GM10248 (cell line): ENCODE measurements at regions not wholly inside any gene's neighbourhood (a gene's known extent, or its start where the extent isn't known, plus 50 kb on each side); places are given as distances from the start of the nearest gene placed in this dataset.
A peak's percentile ranks its signal among the peaks of the same experiment; 100 is the strongest.

Experiments used
- CTCF ChIA-PET: fragments of 300-600 bp; sonication (Branson Sonifier 250); formaldehyde crosslinking; extraction: SDS; loops from one replicate; lab custom pipeline; 2021; ENCODE audit warnings: antibody characterized with exemption; lab: Yijun Ruan, JAX
- POLR2A ChIA-PET: fragments of 350-650 bp; sonication (Branson Sonifier 250); formaldehyde crosslinking; extraction: SDS; loops from one replicate; lab custom pipeline; 2020; ENCODE audit warnings: antibody characterized with exemption; lab: Yijun Ruan, JAX
- DNase-seq: peaks from one replicate; pipeline ENCODE4 v3.0.0; 2012; ENCODE audit errors: extremely low spot score
- TF ChIP-seq, protein P1 (sequence below): IDR thresholded peaks from 2 replicates; pipeline ENCODE4 v1.5.1; 2012; ENCODE audit warnings: mild to moderate bottlenecking, low read depth; ENCODE audit errors: extremely low read depth, missing control alignments, control extremely low read depth

DNA sequence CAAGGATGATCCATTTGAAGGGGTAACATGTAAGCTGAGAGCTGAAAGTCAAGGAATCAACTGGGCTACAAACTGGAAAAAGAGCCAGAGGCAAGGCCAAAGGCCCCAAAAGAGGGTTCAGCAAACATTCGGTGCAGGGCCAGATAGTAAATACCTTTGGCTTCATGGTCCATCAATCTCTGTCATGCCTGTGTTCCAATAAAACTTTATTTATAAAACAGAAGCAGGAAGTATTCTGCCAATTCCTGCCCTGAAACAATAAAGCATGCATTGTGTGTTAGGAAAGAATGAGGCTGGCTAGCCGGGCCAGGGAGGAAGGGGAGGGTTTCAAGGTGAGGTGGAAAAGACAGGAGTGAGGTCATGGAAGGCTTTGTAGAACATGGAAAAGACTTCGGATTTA is 107.1 kb downstream of the LBH start:
- ChIA-PET POLR2A (no interaction called here), CTCF (no interaction called here)
- TF ChIP-seq, protein P1, sequence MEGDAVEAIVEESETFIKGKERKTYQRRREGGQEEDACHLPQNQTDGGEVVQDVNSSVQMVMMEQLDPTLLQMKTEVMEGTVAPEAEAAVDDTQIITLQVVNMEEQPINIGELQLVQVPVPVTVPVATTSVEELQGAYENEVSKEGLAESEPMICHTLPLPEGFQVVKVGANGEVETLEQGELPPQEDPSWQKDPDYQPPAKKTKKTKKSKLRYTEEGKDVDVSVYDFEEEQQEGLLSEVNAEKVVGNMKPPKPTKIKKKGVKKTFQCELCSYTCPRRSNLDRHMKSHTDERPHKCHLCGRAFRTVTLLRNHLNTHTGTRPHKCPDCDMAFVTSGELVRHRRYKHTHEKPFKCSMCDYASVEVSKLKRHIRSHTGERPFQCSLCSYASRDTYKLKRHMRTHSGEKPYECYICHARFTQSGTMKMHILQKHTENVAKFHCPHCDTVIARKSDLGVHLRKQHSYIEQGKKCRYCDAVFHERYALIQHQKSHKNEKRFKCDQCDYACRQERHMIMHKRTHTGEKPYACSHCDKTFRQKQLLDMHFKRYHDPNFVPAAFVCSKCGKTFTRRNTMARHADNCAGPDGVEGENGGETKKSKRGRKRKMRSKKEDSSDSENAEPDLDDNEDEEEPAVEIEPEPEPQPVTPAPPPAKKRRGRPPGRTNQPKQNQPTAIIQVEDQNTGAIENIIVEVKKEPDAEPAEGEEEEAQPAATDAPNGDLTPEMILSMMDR = no peak
- DNase-seq = no peak

- TF ChIP-seq, protein P1 = no peak
- POLR2A ChIA-PET = no interaction called here
- CTCF ChIA-PET = no interaction called here
- peak; percentile 51 for DNase-seq
These were observed 107.7 kb downstream of the LBH start for GRCh38 chr2:30339071-30339470.

GRCh38 chr2:30341500-30342267 is 105.4 kb upstream of the LCLAT1 start:
- POLR2A ChIA-PET = no interaction called here
- TF ChIP-seq, protein P1 = no peak
- CTCF ChIA-PET = no interaction called here
- no peak for DNase-seq

DNA sequence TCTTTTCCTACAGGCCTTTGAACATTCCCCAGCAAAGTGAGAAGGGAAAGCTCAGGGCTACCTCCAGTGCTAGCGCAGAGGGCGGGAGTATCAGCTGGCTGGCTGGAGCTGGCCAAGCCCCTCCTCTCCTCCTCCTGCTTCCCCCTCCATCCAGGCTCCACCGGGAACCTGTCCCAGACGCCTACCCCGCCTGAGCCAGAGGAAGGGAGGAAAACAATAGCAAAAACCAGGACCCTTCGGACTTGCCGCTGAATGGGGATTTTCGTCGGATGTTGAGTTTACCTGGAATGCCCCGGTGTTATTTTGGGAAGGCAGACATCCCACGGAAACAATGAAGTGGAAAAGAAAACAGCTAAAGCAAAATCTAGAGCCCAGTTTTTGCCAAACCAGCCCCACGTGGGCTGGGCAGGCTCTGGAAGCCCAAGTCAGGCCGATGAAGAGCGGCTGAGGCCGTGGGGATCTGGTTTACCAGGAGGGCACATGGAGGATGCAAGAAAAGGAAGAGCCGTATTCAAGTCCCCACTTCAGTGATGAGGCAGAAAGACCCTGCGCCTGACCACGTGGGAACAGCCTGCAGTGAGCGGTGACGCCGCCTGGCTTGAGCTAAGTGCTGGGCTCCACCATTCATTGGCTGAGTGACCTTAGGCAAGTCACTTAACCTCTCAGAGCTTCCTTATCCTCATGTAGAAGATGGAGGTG is 100.4 kb upstream of the LCLAT1 start:
- POLR2A ChIA-PET = no interaction called here
- no peak for DNase-seq
- CTCF ChIA-PET = interaction anchor here (2.4 to 5.0 kb wide), 2 partner anchors 11 to 16 kb away, joined by 10 to 27 read pairs; no protein-coding TSS in a partner anchor
- TF ChIP-seq, protein P1 = no peak

DNA sequence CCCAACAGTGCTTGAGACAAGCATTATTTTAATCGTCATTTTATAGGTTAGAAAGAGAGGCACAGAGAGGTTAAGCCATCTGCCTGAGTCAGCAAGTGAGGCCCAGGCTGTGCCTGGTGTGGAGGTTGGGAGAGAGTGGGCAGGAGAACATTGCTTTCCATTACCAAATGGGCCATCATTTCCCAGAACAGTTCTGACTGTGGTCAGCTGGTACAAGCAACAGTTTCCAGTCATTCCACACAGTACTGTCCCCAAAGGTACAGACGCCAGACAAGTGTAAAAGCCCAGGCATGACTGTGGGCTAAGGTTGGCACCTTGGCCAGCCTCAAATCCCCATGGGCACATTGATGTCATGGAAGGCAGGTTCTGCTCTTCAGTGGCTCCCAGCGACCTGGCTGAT is 98.2 kb upstream of the LCLAT1 start:
- DNase-seq = no peak
- CTCF ChIA-PET = no interaction called here
- POLR2A ChIA-PET = no interaction called here
- TF ChIP-seq, protein P1 = no peak

- ChIA-PET CTCF (interaction anchor here (1.5 to 2.1 kb wide), 3 partner anchors 10 to 20 kb away, joined by 3 to 7 read pairs (median 5); no protein-coding TSS in a partner anchor), POLR2A (no interaction called here)
- DNase-seq = no peak
- TF ChIP-seq, protein P1 = no peak
These were observed 97.4 kb upstream of the LCLAT1 start for GRCh38 chr2:30349691-30350090.
